ENCODE measurements at regions not wholly inside any gene's neighbourhood (a gene's known extent, or its start where the extent isn't known, plus 50 kb on each side); places are given as distances from the start of the nearest gene placed in this dataset.

GRCh38 chr5:124300815-124301621, 445.4 kb downstream of the ZNF608 start:
- TF ChIP-seq ZFX (IDR thresholded peaks at IDR 0.05) = no peak
- no peak for TF ChIP-seq POLR2A (IDR thresholded peaks at IDR 0.05; ENCODE audit: borderline replicate concordance, extremely low read depth, insufficient read depth, insufficient read length)

Measured in HCT116 (cell line).